GM08714 (cell line): ENCODE measurements at regions not wholly inside any gene's neighbourhood (a gene's known extent, or its start where the extent isn't known, plus 50 kb on each side); places are given as distances from the start of the nearest gene placed in this dataset.
"Not testable (repeated sequence)": the region's sequence is repeated elsewhere in the genome, so short reads cannot be mapped to it uniquely, and the experiment has no call there.

Experiments
- H3K4me3 ChIP-seq: fragments of 200-500 bp; sonication (Bioruptor generic); 2 replicates; pipeline ENCODE4 v1.5.1; 2014; ENCODE audit warnings: mild to moderate bottlenecking, low read length, inconsistent platforms
- ZNF274 ChIP-seq: IDR thresholded peaks from 2 replicates; pipeline ENCODE4 v1.6.1; 2012; ENCODE audit warnings: mild to moderate bottlenecking, low read depth, low read length

DNA sequence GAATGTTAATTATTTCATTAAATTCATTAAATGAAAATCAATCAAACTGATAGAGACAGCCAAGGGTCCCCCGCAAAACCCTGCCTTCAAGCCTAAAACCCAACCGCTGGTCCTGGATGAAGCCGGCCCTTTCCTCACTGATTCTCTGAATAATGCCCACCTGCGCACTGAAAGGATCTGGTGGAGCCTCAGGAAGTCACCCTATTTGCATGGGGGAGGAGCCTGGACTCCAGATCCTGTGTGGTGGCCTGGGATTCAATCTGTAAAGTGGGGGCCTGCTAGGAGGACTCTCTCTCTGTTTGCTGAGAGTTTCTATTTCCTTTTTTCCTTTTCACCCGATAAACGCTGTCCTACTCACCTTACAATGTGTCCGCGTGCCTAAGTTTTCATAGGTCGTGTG, 97.9 kb upstream of the ADAMTS3 start:
- H3K4me3 ChIP-seq, result no peak overlapping the region
- TF ChIP-seq ZNF274, result no peak

- H3K4me3 ChIP-seq, result no peak overlapping the region
- TF ChIP-seq ZNF274, result no peak
Measured at GRCh38 chr4:72665171-72665968, 96.3 kb upstream of the ADAMTS3 start.

GRCh38 chr4:72663828-72664227, 94.8 kb upstream of the ADAMTS3 start:
- no peak overlapping the region for H3K4me3 ChIP-seq
- no peak for TF ChIP-seq ZNF274

GRCh38 chr4:72661830-72662229, 92.8 kb upstream of the ADAMTS3 start:
- no peak overlapping the region for H3K4me3 ChIP-seq
- TF ChIP-seq ZNF274, result no peak

DNA sequence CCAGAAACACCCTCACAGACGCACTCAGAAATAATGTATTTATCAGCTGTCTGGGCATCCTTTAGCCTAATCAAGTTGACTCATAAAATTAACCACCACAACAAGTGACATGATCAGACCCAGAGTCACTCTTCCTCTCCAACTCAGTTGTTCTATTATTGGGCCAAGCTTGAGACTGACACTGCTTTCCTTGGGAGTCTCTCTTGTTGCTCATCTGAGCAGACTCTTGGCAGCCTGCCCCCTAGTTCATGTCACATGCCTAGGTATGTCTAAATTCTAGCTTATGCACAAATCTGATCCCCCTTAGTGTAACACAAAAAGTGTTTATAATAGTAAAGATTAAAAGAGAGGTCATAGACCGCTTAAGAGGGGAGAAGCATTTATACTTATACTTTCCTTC, 72.6 kb upstream of the ADAMTS3 start:
- no peak overlapping the region for H3K4me3 ChIP-seq
- no peak for TF ChIP-seq ZNF274

GRCh38 chr4:72636866-72637265, 67.8 kb upstream of the ADAMTS3 start:
- H3K4me3 ChIP-seq, result not testable (repeated sequence)

GRCh38 chr4:72635931-72636330, 66.9 kb upstream of the ADAMTS3 start:
- H3K4me3 ChIP-seq, result not testable (repeated sequence)

- not testable (repeated sequence) for H3K4me3 ChIP-seq
Measured at GRCh38 chr4:72632253-72632652, 63.2 kb upstream of the ADAMTS3 start.

DNA sequence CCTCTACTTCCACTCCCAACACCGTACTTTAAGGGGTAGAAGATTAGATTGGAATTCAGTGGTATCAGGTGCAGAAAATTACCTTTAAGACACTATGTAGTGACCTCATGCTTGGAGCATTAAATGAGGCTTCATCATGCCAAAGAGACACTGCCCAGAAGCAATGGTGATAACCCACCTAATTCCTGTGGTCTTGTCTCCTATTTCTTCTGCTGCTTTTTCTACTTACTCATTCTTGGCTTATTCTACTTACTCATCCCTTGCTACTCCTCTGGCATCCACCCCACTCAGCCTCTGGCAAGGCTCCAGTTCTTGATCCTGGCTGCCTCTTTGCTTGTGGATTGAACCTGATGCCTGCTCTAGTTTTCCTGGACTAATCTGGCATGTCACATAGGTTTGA, 62.3 kb upstream of the ADAMTS3 start:
- no peak for TF ChIP-seq ZNF274
- H3K4me3 ChIP-seq, result no peak overlapping the region

DNA sequence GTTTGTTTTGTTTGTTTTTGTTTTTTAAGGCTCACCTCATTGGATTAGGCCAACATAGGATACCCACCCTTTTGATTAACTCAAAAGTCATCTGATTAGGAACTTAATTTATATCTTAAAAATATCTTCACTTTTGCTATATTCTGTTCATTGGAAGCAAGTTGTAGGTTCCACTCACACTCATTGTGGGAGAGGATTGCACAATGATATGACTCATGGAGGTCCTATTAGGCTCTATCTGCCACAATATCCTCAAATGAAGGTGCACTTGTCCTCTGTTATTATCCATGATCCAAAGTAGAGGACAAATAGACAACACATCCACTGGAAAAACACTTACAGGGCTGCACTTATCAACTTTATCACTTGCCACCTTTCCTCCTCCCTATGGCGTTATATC, 60.5 kb upstream of the ADAMTS3 start:
- H3K4me3 ChIP-seq, result no peak overlapping the region
- TF ChIP-seq ZNF274, result no peak

DNA sequence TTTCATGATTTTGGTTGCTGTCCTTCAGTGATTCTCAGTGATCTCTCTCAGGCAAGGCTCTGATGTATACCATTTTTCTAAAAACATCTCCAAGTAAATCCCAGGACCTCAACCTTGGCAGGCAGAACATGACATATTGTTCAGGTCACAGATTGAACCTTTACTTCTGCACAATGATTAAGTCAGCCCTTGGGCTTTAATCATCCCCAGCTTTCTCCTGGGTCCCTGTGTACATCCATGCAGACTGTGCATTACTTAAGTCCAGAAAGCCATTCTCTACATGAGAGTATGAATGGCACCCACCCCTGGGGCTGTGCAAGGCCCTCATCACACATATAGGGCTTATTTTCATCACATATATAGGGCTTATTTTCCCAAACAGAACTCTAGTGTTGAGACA, 58.7 kb upstream of the ADAMTS3 start:
- no peak overlapping the region for H3K4me3 ChIP-seq
- TF ChIP-seq ZNF274, result no peak
